ENCODE measurements at regions not wholly inside any gene's neighbourhood (a gene's known extent, or its start where the extent isn't known, plus 50 kb on each side); places are given as distances from the start of the nearest gene placed in this dataset.

DNA sequence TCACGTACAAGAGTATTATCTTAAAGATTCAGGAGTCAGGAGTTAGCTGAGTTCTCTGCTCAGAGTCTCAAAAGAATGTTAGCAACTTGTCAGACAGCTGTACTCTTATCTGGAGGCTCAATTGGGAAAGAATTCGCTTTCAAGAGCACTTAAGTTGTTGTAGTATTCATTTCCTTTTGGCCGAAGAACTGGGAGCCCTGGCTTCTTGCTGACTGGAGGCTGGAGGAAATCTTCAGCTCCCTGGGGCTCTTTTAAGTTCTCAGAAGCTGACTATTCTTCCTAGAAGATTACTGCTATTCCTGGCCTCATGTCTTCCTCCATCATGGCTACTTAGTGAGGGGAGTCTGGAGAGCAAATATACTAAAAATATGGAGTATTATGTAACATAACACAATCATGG is 587.2 kb downstream of the EPHA5 start:
- FAIRE-seq (no peak), DNase-seq (no peak)
- no peaks in the 10 kb centered on the region for H3K27me3 ChIP-seq (ENCODE audit: control insufficient read depth, insufficient read depth, low read length)
- TF ChIP-seq, protein P1, sequence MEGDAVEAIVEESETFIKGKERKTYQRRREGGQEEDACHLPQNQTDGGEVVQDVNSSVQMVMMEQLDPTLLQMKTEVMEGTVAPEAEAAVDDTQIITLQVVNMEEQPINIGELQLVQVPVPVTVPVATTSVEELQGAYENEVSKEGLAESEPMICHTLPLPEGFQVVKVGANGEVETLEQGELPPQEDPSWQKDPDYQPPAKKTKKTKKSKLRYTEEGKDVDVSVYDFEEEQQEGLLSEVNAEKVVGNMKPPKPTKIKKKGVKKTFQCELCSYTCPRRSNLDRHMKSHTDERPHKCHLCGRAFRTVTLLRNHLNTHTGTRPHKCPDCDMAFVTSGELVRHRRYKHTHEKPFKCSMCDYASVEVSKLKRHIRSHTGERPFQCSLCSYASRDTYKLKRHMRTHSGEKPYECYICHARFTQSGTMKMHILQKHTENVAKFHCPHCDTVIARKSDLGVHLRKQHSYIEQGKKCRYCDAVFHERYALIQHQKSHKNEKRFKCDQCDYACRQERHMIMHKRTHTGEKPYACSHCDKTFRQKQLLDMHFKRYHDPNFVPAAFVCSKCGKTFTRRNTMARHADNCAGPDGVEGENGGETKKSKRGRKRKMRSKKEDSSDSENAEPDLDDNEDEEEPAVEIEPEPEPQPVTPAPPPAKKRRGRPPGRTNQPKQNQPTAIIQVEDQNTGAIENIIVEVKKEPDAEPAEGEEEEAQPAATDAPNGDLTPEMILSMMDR (IDR thresholded peaks at IDR 0.05; ENCODE audit: borderline replicate concordance, extremely low read depth, insufficient read depth): no peak
- no peaks in the 10 kb centered on the region for H3K36me3 ChIP-seq (ENCODE audit: control insufficient read depth in 2 of 3, insufficient read depth in 3 of 3, low read length in 3 of 3)
- no peaks in the 10 kb centered on the region for H3K4me1 ChIP-seq (ENCODE audit: control insufficient read depth in 2 of 3, insufficient read depth in 2 of 3, low read depth in 1 of 3, low read length in 3 of 3)
- no peaks in the 10 kb centered on the region for H3K9me3 ChIP-seq (ENCODE audit: control insufficient read depth in 2 of 3, insufficient read depth in 1 of 3, low read length in 3 of 3)
- no peak overlapping the region for H3K9ac ChIP-seq (ENCODE audit: low read length in 3 of 3)
- no peak overlapping the region for H3K4me3 ChIP-seq (ENCODE audit: low read length in 3 of 3)
- intact Hi-C loops (cut with DNase I): no loop called here
- H3K27ac ChIP-seq (ENCODE audit: low read depth in 2 of 2, low read length in 2 of 2): no peak overlapping the region

GRCh38 chr4:65071564-65071963 is 598.7 kb downstream of the EPHA5 start:
- Histone ChIP-seq H3K4me3 (ENCODE audit: low read length in 3 of 3) (no peak overlapping the region), H3K27me3 (ENCODE audit: control insufficient read depth, insufficient read depth, low read length) (no peaks in the 10 kb centered on the region), H3K4me1 (ENCODE audit: control insufficient read depth in 2 of 3, insufficient read depth in 2 of 3, low read depth in 1 of 3, low read length in 3 of 3) (no peaks in the 10 kb centered on the region), H3K9ac (ENCODE audit: low read length in 3 of 3) (no peak overlapping the region), H3K9me3 (ENCODE audit: control insufficient read depth in 2 of 3, insufficient read depth in 1 of 3, low read length in 3 of 3) (no peaks in the 10 kb centered on the region), H3K27ac (ENCODE audit: low read depth in 2 of 2, low read length in 2 of 2) (no peak overlapping the region), H3K36me3 (ENCODE audit: control insufficient read depth in 2 of 3, insufficient read depth in 3 of 3, low read length in 3 of 3) (no peaks in the 10 kb centered on the region)
- intact Hi-C loops (cut with DNase I): no loop called here
- TF ChIP-seq, protein P1 (IDR thresholded peaks at IDR 0.05; ENCODE audit: borderline replicate concordance, extremely low read depth, insufficient read depth): no peak
- FAIRE-seq (no peak), DNase-seq (no peak)

- H3K4me3 ChIP-seq (ENCODE audit: low read length in 3 of 3): no peak overlapping the region
- H3K9ac ChIP-seq (ENCODE audit: low read length in 3 of 3): no peak overlapping the region
- no peaks in the 10 kb centered on the region for H3K4me1 ChIP-seq (ENCODE audit: control insufficient read depth in 2 of 3, insufficient read depth in 2 of 3, low read depth in 1 of 3, low read length in 3 of 3)
- no peaks in the 10 kb centered on the region for H3K36me3 ChIP-seq (ENCODE audit: control insufficient read depth in 2 of 3, insufficient read depth in 3 of 3, low read length in 3 of 3)
- FAIRE-seq (no peak), DNase-seq (no peak)
- H3K27me3 ChIP-seq (ENCODE audit: control insufficient read depth, insufficient read depth, low read length): no peaks in the 10 kb centered on the region
- H3K27ac ChIP-seq (ENCODE audit: low read depth in 2 of 2, low read length in 2 of 2): no peak overlapping the region
- TF ChIP-seq, protein P1 (IDR thresholded peaks at IDR 0.05; ENCODE audit: borderline replicate concordance, extremely low read depth, insufficient read depth): no peak
- intact Hi-C loops (cut with DNase I): no loop called here
- H3K9me3 ChIP-seq (ENCODE audit: control insufficient read depth in 2 of 3, insufficient read depth in 1 of 3, low read length in 3 of 3): no peaks in the 10 kb centered on the region
Measured at GRCh38 chr4:65069177-65069576, 601.1 kb downstream of the EPHA5 start.

- Histone ChIP-seq H3K27me3 (ENCODE audit: control insufficient read depth, insufficient read depth, low read length) (no peaks in the 10 kb centered on the region), H3K4me3 (ENCODE audit: low read length in 3 of 3) (no peak overlapping the region), H3K36me3 (ENCODE audit: control insufficient read depth in 2 of 3, insufficient read depth in 3 of 3, low read length in 3 of 3) (no peaks in the 10 kb centered on the region), H3K9ac (ENCODE audit: low read length in 3 of 3) (no peak overlapping the region), H3K9me3 (ENCODE audit: control insufficient read depth in 2 of 3, insufficient read depth in 1 of 3, low read length in 3 of 3) (no peaks in the 10 kb centered on the region), H3K4me1 (ENCODE audit: control insufficient read depth in 2 of 3, insufficient read depth in 2 of 3, low read depth in 1 of 3, low read length in 3 of 3) (no peaks in the 10 kb centered on the region), H3K27ac (ENCODE audit: low read depth in 2 of 2, low read length in 2 of 2) (no peak overlapping the region)
- FAIRE-seq (no peak), DNase-seq (no peak)
- intact Hi-C loops (cut with DNase I): no loop called here
- TF ChIP-seq, protein P1 (IDR thresholded peaks at IDR 0.05; ENCODE audit: borderline replicate concordance, extremely low read depth, insufficient read depth): no peak
Measured at GRCh38 chr4:65066106-65066505, 604.2 kb downstream of the EPHA5 start.

Measured in kidney (tissue), 13 donors.